WI38 (cell line): ENCODE measurements at regions not wholly inside any gene's neighbourhood (a gene's known extent, or its start where the extent isn't known, plus 50 kb on each side); places are given as distances from the start of the nearest gene placed in this dataset.

ENCODE experiments used
- H3K4me3 ChIP-seq: 2 replicates; pipeline ENCODE4 v1.5.1; 2011; ENCODE audit warnings: low read depth, mild to moderate bottlenecking, control low read depth, low read length
- TF ChIP-seq, protein P1 (sequence below): IDR thresholded peaks from 2 replicates; pipeline ENCODE4 v1.5.1; 2012; ENCODE audit warnings: low read depth, mild to moderate bottlenecking, control low read depth, low read length

DNA sequence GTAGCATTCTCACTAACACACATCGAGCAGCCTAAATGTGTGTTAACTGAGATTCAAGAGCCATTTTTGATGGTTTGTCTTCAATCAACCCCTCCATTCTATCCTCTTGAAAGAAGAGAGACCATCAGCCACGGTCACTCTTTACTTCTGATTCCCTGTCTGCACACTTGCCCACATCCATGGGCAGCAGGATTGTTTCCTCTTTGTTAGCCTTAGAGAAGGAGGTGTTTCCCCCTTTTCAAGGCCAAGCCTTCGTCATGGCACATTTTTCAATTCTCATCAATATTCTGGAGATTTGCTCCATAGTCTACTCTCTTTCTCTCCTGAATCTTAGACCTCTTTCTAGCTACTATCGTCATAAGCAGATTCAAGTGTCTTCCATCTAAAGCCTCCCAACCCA, 522.4 kb upstream of the NAALADL2 start:
- TF ChIP-seq, protein P1, sequence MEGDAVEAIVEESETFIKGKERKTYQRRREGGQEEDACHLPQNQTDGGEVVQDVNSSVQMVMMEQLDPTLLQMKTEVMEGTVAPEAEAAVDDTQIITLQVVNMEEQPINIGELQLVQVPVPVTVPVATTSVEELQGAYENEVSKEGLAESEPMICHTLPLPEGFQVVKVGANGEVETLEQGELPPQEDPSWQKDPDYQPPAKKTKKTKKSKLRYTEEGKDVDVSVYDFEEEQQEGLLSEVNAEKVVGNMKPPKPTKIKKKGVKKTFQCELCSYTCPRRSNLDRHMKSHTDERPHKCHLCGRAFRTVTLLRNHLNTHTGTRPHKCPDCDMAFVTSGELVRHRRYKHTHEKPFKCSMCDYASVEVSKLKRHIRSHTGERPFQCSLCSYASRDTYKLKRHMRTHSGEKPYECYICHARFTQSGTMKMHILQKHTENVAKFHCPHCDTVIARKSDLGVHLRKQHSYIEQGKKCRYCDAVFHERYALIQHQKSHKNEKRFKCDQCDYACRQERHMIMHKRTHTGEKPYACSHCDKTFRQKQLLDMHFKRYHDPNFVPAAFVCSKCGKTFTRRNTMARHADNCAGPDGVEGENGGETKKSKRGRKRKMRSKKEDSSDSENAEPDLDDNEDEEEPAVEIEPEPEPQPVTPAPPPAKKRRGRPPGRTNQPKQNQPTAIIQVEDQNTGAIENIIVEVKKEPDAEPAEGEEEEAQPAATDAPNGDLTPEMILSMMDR, result no peak
- H3K4me3 ChIP-seq, result no peak overlapping the region

DNA sequence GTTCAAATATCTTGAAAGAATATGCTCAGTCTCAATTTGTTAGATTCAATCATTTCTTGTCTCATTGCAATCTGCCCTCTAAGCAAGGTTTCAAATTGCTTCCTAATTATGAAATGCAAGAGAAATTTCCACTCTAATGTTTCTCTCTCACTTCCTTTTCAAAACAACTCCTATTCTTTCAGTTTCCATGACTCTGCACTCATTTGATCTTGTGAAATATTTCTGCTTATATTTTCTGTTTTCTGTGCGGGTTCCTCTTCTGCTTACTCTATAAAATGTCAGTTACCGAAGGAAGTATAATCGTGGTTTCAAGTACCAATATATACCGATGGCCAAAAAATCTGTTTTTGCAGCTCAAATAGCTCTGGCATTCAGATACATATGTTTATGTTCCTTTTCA, 521.9 kb upstream of the NAALADL2 start:
- TF ChIP-seq, protein P1, result no peak
- H3K4me3 ChIP-seq, result no peak overlapping the region

DNA sequence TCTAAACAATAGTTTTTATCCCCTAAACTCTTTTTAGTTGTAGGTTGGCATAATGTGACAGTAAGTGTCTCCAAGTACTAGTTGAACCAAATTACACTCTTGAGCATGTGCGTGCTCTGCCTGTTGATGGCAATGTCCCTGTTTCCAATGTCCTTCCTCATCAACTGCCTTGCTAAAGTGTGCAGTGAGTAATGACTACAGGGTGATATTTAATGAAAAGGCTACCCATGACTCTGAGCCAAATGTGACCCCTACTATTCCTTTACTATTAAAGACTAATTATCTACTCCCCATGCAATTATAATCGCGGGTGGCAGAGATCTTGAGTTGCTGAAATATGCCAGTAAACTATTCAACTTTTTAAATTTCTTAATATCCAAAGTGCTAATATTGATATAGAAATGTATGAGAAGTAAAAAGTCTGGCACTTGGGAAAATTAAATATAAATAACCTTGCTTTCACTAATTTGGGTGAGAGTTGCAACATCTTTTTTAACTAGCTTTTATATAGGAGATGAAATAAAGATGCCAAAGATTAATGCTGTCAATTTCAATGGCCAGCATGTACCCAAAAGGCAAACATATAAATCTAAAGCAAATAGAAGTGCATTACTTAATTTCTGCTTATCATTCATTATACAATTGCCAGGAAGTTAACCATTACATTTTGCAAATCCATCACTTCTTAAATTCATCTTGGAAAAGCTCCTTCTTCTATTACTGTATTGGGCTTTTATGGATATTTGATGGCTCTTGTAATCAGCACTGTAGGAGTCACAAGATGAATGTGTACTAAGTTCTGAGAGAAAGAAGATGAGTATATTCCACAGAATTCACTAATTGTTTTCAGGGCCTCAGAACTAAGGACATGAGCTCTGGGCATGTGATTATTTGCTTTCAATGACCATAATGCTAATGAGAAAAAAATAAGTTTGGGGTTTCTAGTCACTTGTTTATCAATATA, 518.2 kb upstream of the NAALADL2 start:
- no peak overlapping the region for H3K4me3 ChIP-seq
- TF ChIP-seq, protein P1, result no peak

DNA sequence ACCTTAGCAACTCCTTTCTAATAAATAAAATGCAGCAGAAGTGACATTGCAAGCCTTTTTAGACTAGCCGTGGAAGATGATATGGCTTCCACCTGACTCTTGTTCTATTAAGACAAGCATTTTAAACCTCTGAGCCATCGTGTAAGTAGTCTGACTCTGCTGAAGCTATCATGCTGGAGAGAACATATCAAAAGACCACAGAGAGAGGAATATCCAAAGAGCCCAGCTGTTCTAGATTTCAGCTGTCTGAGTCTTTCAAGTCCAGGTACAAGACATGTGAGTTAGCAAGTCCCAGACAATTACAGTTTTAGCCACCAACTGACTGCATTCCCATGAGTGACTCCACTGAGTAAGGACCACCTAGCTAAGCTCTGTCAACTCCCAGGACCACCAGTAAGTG, 517.0 kb upstream of the NAALADL2 start:
- TF ChIP-seq, protein P1, result no peak
- no peak overlapping the region for H3K4me3 ChIP-seq

DNA sequence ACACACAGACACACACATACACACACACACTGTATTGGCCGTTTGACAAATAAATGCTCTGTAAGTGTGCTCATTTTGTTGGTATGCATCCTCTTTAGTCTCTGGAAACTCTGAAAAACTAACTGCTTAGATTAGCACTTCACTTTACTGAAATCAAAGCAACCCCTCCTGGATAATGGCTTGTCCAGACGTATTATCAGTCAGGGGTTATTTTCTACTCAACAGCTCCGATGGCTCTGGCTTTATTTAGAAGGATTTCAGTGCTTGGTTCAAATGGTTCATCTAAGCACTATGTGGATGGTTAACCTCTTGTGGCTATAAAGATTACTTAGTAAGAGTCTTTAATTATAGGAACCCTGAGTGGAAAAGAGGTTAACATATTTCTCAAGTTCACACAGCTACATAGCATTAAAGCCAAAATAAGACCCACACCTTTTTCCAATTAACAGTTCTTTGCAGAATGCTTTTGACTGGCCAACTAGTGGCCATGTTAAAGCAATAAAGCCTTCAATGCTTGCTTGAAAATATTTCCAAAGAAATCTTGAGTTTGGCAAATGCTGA, 516.1 kb upstream of the NAALADL2 start:
- TF ChIP-seq, protein P1, result no peak
- no peak overlapping the region for H3K4me3 ChIP-seq

DNA sequence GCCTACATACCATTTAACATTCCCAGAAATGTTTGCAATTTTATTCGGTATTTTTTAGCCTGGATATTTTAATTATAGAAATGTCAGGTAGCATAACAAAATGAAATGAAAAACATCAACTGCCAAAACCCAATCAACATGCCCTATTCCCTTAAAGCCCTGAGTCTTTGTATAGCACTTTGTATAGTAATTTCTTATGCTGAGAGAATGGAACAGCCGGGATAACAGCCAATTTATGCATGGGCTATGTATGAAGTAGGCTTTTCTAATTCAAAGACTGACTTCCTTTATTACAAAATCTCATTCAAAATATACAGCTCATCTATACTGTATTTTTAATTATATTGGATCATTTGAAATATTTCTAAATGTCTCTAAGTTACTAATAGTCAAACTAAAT, 513.0 kb upstream of the NAALADL2 start:
- TF ChIP-seq, protein P1, result no peak
- H3K4me3 ChIP-seq, result no peak overlapping the region

DNA sequence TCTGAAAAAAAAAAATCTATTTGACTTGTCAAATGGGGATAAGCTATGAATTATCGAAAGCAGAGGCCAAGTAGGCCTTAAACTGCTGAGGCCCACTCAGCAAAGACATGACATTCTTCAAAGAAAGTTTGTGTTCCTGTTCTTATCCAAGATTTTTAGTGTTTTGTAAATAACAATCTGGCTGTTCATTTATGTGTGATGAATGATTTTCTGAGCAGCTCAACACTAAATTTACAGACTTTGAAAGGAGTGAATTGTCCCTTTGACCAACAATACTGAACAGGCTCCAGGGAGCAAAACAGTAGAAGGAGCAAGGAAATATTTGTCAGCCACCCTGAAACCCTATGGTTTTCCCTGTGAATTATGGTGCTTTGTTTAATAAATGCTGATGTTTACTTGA, 512.6 kb upstream of the NAALADL2 start:
- TF ChIP-seq, protein P1, result no peak
- no peak overlapping the region for H3K4me3 ChIP-seq
